HCEC 1CT (cell line): ENCODE measurements at regions not wholly inside any gene's neighbourhood (a gene's known extent, or its start where the extent isn't known, plus 50 kb on each side); places are given as distances from the start of the nearest gene placed in this dataset.

Experiments
- DNase-seq: peaks from one replicate; pipeline ENCODE4 v3.0.0-alpha.2; 2017

DNA sequence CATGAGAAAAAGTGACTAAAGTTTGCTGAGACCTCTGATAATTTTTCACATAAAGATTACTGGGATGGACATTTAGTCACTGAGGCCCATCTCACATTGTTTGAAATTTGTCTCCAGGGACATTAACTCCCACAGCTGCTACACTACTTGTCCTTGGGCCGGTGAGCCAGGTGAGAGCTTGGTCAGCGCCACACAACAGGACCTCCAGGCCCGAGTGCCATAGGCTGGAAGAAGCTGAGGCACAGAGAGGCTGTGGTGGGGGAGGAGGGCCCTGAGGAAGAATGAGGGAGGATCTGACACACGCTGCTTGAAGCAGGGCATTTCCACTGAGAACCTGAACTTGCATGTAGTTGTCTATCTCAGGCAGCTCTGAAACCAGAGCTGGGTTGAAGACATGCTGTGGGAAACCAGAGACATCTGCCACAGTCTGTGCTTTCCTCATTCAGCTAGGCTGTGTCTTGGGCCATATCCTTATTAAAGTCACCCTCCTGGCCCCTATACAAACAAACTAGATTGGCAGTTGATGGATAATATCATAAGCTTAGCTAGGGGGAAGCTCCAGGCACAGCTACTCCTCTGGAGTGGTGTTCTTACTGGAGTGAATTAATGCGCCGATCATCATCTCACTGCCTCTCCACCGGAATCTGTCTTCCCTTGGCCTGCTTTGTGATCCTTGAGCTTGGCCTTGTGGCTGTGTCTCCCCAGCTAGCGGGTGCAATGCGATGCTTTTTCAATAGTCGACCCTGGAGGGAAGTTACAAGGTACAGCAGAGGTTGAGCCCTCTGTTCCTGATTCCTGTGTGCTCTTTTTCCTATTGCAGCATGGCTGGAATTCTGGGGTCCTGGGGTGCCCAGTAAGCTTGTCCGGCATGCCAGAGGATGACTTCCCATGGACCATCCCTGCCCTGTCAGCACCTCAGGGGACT is 225.3 kb upstream of the B3GAT1 start:
- no peak for DNase-seq

DNA sequence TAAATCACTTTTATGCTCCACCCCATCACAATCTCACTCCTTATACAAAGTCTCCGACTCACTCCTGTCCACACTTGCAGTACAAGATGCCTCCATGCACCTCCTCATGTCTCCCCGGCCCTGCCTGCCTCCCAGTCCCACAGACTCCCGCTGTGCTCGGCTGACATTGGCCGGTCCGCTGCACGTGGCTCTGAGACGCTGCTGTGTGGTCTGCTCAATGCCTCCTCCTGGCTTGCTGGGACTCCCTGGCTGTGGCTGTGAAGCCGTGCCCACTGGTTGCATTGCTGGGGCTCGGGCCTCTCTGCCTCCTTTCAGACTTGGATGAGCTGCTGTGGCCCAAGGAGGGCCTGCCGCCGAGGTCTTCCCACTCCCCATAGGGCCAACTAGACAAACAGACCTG is 224.0 kb upstream of the B3GAT1 start:
- DNase-seq, result no peak

DNA sequence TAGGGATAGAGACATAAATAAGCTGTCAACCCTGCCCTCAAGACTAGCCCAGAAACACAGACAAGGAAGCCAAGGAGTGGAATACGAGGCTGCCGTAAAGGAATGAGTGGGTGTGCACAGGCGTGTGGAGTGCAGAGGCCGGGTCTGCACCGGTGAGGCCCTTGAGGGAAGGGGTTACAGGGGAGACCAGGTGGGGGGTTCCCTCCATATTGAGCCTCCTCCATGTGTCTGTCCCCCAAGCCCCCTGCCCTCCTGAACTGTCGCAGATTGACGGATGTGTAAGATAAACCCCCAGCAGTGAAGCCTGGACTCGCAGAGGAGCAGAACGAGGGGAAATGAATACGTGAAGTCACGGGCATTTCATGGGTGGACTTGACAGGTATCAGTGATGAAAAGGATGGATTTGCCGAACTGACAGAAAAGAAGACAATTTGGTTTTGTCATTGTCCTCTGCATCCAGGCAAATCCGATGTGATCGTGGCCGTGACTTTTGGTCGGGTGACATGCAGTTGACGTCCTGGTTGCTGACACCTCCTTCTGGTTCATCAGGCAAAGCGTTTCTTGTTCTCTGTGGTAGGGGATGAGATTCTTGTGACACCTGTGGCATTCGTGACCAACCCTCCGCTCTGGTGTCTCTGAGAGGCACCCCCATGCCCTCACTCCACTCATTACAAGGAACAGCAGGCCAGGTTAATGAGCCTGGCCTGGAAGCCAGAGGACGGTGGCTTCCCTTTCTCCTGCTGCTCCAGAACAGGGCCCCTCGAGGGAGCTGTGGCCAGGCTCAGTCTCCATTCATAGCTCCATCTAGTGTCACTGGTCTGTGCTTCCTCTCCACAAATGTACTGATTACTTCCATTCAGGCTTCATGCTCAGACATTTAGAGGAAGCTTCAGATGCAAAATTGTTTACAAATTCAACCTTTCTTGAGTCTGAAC is 223.1 kb upstream of the B3GAT1 start:
- DNase-seq, result no peak

DNA sequence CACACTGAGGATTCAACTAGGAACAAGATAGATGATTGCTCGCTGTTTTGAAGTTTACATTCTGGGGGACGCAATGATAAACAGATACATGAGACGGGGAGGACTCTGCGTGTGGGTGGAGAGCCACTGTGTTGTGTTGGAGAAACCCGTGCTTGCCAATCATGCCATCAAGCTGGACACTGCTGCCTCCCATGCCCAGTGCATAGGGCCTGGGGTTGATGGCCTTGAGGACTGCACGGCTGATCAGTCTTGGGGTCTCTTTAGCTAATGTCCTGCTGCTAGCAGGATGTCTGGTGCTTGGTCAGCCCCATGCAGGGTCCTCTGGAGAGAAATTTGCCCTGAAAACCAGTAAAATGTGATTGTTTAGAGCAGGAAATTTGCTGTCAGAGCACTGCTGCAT is 221.2 kb upstream of the B3GAT1 start:
- no peak for DNase-seq

DNA sequence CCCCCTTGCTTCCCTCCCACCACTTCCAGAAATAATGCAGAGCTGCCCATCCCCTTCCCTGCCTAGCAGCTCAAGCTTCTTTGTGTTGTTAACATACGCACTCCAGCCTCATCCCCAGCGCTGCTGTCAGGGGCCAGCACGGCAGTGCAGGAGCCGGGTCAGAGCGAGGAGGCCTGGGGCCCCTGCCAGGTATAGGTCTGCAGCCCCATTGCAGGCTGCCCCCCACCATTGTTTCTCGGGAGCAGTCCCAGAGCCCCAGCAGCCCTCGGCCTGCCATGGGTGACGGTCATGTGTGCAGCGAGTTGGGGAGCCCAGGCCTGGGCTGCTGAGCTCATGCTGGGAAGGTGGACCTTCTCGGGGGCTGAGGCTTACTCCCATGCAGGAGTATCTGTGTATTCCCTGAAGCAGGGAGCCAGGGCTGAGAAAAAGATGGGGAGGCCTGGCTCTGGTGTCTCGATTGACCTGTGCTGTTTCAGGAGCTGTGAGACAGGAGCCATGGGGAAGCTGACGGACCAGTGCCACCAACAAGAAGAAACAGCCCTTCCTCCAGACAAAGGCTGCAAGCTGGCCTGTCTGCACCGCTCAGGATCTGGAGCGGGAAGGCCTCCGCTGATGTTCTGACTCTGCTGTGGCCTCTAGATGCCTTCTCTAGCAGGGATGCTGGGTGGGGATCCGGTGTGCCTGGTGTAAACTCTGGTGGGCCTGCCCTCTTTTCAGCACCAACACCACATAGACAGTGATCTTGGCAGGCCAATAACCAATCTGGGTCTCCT is 220.5 kb upstream of the B3GAT1 start:
- no peak for DNase-seq

DNA sequence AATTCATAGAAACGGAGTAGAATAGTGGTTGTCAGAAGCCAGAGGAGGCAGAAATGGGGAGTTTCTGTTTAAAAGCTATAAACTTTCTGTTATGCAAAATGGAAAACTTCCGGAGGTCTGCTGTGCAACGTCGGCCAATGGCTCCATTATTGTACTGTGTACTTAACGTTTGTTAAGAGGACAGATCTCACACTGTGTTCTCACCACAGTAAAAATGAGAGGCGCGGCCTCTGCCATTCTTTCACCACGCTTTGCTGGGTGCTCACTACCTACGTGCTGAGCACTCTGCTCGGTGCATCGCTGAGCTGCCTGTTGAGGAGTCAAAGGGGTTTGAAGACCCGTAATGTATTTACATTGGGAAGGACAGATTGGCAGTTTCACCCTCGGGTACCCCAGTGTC is 218.8 kb upstream of the B3GAT1 start:
- no peak for DNase-seq

DNA sequence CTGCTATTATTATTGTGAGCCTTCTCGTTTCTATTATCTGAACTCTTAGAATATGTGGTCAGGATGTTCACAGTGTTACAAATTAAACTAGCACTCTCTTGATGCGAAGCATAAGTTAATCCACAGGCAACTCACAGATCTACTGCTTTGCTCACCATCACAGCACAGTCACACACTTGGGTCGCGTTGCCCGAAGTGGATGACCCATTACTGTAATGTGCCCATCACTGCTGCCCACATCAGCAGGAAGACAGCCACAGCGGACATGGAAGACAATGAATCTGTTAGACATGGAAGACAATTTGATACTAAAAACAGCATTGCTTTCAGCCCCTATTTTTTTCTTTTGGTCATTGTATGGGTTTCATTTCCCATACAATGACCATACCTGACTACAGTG is 216.4 kb upstream of the B3GAT1 start:
- DNase-seq, result no peak

DNA sequence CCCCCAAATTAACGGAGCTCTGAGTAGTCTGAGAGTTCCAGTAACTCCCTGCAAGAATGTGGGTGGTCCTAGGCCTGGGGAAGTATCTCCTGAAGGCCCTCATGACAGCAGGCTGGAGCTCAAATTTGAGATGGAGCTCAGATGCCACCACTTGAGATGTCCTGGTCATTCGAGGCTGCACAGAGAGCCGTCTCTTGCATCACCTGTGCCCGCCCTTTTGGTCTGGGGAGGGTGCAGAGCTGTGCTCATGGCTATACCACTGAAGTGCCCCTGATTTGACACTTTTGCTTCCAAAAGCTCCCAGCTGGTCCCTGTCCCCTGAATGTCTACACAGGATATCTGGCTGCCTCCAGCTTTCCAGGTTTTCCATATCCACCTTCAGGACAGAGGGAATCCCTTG is 214.0 kb upstream of the B3GAT1 start:
- DNase-seq, result no peak

DNA sequence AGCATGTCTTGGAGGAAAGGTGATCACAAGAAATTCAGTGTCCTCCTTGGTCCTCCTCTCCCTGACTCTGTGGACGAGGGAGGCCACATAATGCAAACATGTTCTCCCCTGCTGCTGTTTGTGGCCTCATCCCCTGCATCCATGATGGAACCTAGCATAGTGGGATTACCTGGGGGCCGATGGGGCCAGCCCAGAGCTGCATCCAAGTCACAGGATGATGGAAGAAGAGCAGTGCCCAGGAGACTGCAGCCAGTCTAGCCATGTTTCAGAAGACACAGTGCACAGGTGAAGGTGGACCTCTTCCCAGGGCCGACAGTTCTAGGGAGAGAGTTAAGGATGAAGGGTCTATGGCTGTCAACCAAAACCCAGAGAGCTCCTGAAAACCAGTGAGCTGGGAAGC is 213.6 kb upstream of the B3GAT1 start:
- no peak for DNase-seq

DNA sequence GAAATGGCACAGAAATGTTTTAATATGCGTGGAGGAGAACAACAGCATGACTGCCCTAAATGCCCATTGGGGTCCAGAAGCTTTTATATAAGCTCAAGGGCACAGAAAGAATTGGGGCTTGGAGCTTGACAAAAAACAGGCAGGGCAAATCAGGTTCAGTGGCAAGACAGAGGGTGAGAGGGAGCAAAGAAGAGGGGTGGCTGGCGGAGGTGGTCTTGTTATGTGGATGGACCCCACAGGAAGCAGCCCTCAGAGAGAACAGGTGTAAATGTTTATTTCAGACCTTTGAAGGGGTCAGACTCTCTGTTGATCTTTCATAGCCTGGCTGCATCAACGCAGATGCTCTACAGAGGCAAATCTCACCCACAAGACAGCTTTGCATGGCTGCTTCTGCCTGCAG is 213.1 kb upstream of the B3GAT1 start:
- DNase-seq, result no peak

DNA sequence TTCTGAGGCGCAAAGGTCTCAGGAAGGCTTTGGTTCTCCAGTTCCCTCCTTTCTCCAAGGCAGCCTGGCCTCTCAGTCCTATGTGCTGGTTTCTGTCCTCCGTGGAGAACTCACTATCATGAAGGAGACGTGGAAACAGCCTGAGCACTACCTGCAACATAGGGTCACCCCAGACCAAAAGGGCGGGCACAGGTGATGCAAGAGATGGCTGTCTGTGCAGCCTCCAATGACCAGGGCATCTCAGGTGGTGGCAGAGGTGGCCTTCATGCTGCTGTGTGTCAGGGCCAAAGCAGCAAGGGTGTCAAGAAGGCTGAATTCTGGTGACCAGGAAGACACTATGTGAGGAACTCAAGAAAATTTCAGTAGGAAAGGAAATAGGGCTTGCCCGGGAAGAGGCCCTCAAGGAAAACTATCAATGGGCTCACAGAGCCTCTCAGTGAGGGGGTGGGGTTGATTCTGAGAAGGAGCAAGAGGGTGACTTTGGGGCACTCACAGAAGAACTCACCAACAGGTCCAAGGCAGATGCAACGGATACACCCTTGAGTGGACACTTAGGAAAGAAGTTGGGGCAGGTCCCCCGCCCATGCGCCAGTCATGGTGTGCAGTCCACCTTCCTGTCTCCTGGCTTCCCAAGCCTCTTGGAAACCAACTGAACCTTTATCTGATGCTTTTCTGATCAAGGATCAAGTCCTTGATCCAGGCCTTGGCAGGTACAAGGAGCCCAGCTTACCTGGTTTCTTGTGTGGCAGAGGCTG is 212.3 kb upstream of the B3GAT1 start:
- no peak for DNase-seq

DNA sequence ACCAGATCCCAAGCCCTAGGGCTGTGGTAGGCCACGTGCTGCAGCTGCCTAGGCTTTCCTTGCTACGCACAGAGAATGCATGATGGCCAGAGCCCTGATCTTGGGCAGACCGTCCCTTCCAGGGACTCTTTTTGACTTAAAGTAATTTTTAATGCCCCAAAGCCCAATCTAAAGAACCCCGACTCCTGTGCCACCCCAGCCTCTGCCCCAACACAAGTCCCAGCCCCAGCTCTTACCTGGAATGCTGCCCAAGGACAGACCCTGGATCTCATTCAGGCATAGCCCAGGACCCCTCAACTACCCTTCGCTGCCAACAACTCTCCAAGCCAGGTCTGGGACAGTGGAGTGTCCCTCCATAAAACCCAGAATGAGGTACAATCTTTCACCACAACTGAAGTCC is 211.7 kb upstream of the B3GAT1 start:
- no peak for DNase-seq

DNA sequence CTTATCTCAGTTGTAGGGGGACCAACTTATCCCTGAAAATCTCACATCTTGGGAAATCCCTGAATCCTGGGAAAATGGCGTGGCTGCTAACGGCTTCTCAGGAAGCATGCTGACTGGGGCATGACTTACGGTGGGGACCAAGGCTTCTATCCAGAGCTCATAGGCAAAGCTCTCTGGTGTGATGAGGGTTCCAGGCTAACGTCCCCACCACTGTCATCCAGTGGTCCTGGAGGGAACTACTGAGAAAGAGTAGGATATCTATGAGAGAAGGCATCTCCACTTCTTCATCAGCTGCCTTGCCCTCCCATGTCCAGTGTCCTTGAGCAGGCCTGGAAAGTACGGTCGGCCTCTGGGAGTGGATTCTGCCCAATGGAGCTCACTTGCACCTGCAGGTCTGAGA is 210.4 kb upstream of the B3GAT1 start:
- DNase-seq, result no peak

DNA sequence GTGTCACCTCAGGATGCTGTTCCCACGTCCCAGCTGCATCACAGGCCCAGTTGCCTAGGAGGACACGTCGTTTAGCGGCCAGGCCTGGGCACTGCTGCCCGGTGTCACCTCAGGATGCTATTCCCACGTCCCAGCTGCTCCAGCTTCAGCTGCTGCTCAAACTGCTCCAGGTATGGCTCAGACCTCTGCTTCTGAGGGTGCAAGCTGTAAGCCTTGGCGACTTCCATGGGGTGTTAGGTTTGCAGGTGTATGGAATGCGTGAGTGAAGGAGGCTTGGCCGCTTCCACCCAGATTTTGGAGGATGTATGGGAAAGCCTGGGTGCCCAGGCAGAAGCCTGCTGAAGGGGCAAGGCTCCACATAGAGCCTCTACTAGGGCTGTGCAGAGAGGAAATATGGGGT is 205.3 kb upstream of the B3GAT1 start:
- DNase-seq, result no peak

DNA sequence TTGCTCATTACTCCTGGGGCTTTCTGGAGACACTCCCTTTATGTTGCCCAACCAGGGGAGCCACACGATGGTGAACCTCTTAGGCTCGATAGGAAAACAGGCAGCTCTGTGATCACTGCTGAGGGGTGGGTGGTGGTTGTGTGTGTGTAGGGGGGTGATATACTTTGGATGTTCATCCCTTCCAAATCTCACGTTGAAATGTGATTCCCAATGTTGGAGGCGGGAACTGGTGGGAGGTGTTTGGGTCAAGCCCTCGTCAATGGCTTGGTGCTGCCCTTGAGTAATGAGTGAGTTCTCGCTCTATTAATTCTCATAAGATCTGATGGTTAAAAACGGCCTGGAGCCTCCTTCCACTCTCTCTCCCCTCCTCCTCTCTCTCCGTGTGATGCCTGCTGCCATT is 204.0 kb upstream of the B3GAT1 start:
- no peak for DNase-seq

DNA sequence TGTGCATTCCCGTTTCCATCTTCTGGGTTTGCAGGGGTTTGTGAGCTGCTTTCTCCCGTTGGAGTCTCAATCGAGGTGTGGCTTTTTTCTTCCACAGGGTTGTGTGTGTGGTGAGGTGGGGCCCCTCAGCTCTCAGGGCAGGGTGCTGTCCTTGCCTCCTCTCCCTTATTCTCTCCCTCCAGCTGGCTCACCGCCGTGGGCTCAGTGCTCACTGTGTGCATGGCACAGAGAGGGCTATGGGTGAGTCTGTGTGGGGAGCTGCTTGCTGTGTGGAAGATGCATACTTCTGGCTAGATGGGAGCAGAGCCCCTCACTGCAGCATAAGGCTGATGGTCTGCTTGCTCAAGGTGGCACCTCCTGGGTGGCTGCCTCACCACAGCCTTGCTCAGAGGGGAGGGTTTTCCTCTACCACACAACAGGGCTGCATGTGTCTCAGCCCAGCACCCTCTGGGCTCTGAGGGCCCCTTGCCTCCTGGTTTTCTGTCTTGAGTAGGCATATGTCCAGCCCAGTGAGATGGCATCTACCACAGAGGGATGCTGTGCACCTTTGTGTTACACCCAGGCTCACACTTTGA is 203.1 kb upstream of the B3GAT1 start:
- DNase-seq, result no peak

DNA sequence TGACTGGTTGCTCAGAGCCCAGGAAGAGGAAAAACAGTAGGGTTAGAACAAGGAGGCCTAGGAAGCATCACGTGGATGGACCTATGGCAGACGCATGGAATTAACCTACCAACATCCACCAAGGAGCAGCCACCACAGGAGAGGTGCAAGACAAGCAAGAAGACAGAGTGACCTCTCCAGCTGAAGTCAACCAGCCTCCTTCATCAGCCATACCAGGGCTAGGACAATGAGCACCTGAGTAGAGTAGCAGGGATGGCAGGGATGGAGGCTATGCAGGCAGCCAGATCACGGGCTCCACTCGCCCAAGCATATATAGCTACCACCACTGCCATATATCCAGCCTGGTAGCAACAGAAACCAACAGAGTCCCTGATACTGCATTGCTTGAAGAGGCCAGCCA is 202.1 kb upstream of the B3GAT1 start:
- DNase-seq, result no peak

DNA sequence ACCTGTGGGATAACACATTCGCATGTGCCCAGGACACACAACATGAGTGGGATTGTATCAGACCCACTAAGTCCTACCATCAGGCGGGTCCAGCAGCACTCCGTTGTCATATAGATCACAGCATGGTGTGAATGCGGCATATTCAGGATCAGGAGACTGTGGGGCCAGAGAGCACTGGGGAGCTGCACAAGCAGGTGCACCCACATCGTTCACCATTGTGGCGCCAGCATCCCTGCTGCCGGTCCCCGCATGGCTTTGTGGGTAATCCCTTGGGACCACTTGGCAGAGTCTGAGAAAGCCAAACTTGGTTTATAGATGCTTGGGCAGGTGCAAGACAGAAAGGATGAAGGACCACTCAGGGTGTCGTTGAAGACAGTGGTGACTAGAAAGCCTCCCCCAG is 201.6 kb upstream of the B3GAT1 start:
- no peak for DNase-seq

DNA sequence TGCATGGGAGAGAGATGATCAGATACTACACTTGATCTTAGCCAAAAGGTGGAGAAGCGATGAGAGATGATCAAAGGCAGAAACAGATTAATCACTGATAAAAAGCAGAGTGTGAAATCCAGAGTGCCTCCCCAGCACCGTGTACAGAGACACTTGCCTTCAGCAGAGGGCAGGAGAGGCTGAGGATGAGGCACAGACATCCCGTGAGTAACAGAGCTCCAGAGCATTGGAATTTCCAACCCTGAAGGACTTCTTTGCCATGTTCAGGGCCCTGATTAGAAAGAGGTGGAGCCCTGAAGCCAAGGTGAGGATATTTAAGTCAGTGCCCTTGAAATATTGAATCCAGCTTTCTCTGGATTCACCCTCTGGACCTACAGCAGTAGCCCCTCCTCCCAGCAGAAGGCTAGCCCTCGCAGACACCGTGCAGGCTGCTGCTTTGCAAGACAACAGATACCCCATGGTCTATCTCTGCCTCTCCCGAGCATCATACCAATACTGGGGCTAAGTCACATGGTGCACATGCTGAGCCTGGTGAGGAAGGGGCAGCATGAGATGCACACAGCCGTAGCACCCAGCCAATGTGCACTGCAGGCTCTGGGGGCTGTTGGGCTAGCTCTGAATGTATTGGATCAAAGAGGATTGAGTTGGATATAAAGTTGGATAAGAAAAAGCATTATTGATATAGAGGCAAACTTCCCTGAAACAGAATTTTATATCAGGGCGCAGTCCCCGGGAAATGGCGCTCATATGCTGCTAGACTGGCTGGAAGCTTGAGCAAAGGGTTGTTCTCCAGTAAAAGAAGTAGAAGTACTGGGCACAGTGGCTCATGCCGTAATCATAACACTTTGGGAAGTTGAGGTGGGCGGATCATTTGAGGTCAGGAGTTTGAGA is 200.3 kb upstream of the B3GAT1 start:
- DNase-seq, result no peak

DNA sequence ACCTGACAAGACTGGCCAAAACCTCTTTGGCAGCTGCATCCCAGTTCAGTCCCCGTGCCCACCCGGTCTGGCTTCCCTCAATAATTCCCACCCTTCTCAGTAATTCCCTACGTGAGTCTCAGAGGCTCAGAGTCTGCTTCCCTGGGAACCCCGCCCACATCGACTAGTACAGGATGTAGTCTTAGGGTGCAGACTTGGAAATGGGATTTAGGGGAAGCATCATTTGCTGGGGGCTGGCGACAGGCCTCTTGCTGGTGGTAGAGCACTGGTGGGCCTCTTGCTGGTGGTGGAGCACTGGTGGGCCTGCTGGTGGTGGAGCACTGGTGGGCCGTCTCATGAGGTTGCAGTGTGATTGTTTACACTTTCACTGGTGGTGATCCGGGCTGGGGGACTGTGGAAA is 199.5 kb upstream of the B3GAT1 start:
- DNase-seq, result no peak
